Mononuclear cell (primary cell): ENCODE measurements at regions not wholly inside any gene's neighbourhood (a gene's known extent, or its start where the extent isn't known, plus 50 kb on each side); places are given as distances from the start of the nearest gene placed in this dataset.

Experiments
- H3K27me3 ChIP-seq: 2 replicates; pipeline ENCODE4 v1.6.0; 2011; ENCODE audit warnings: low read length, control low read depth; ENCODE audit not compliant: insufficient read depth
- H3K4me1 ChIP-seq: 2 replicates; pipeline ENCODE4 v1.5.1; 2011; ENCODE audit warnings: mild to moderate bottlenecking, low read length, control low read depth; ENCODE audit not compliant: insufficient read depth
- H3K4me3 ChIP-seq: 2 replicates; pipeline ENCODE4 v1.5.1; 2011; ENCODE audit warnings: mild to moderate bottlenecking, low read length, moderate library complexity
- H3K9me3 ChIP-seq: 2 replicates; pipeline ENCODE4 v1.5.1; 2011; ENCODE audit warnings: low read depth, mild to moderate bottlenecking, control low read depth, low read length

DNA sequence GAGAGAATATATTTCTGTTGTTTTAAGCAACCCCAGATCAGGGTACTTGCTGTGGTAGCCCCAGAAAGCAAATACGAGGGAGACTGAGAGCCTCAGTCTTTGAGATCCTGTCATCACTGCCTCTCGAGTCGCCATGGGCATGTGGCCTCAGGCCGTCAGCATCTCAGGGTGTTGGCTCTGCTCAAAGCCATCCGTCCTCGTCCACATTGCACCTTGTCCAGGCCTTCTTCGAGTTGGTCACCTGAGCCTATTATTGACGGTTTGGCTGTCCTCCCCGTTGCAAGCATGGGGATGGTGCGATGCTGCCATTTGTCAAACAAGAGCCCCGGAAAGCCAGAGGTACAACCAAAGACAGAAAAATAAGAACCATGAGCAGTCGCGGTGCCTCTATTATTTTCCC is 136.9 kb downstream of the IRF8 start:
- no peaks in the 10 kb centered on the region for H3K9me3 ChIP-seq
- H3K27me3 ChIP-seq = no peaks in the 10 kb centered on the region
- no peaks in the 10 kb centered on the region for H3K4me1 ChIP-seq
- H3K4me3 ChIP-seq = no peak overlapping the region

GRCh38 chr16:86037999-86038925 is 139.3 kb downstream of the IRF8 start:
- no peaks in the 10 kb centered on the region for H3K4me1 ChIP-seq

DNA sequence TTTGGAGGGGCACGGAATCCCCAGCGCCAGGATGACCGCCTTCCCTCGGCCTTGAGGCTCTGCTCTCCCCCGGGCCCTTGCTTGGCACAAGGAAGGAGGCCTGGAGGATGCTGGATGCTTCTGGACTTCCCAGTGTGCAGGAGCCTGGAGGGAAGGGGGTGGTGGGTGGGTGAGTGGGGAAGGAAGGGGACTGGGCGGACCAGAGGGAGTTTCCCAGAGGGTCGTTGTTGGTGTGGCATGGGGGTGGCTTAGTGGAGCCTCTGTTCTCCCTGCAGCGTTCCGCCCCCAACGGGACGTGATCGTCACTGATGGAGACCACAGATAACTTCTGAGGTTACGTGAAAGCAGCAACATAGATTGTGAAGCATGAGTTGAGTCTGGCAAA is 140.0 kb downstream of the IRF8 start:
- Histone ChIP-seq H3K4me1 (no peaks in the 10 kb centered on the region), H3K27me3 (no peaks in the 10 kb centered on the region), H3K9me3 (no peaks in the 10 kb centered on the region), H3K4me3 (no peak overlapping the region)

More at GRCh38 chr16:86037999-86038925, 139.3 kb downstream of the IRF8 start:
- no peaks in the 10 kb centered on the region for H3K27me3 ChIP-seq
- H3K9me3 ChIP-seq = no peaks in the 10 kb centered on the region
- no peak overlapping the region for H3K4me3 ChIP-seq

- H3K9me3 ChIP-seq = no peaks in the 10 kb centered on the region
- no peaks in the 10 kb centered on the region for H3K27me3 ChIP-seq
- H3K4me3 ChIP-seq = no peak overlapping the region
- peaks cover 3% of the 10 kb centered on the region for H3K4me1 ChIP-seq
Measured at GRCh38 chr16:86039606-86040005, 140.6 kb downstream of the IRF8 start.

GRCh38 chr16:86040496-86040895 is 141.5 kb downstream of the IRF8 start:
- Histone ChIP-seq H3K27me3 (no peaks in the 10 kb centered on the region), H3K4me3 (no peak overlapping the region), H3K4me1 (peaks cover 10% of the 10 kb centered on the region), H3K9me3 (no peaks in the 10 kb centered on the region)

- no peak overlapping the region for H3K4me3 ChIP-seq
- H3K9me3 ChIP-seq = no peaks in the 10 kb centered on the region
- peaks cover 10% of the 10 kb centered on the region for H3K4me1 ChIP-seq
- H3K27me3 ChIP-seq = no peaks in the 10 kb centered on the region
Measured at GRCh38 chr16:86041215-86041614, 142.3 kb downstream of the IRF8 start.

GRCh38 chr16:86041807-86042206 is 142.8 kb downstream of the IRF8 start:
- peaks cover 10% of the 10 kb centered on the region for H3K4me1 ChIP-seq
- no peaks in the 10 kb centered on the region for H3K9me3 ChIP-seq
- H3K27me3 ChIP-seq = no peaks in the 10 kb centered on the region
- no peak overlapping the region for H3K4me3 ChIP-seq

GRCh38 chr16:86042393-86042792 is 143.4 kb downstream of the IRF8 start:
- no peaks in the 10 kb centered on the region for H3K27me3 ChIP-seq
- no peak overlapping the region for H3K4me3 ChIP-seq
- H3K9me3 ChIP-seq = no peaks in the 10 kb centered on the region
- H3K4me1 ChIP-seq = peaks cover 10% of the 10 kb centered on the region

DNA sequence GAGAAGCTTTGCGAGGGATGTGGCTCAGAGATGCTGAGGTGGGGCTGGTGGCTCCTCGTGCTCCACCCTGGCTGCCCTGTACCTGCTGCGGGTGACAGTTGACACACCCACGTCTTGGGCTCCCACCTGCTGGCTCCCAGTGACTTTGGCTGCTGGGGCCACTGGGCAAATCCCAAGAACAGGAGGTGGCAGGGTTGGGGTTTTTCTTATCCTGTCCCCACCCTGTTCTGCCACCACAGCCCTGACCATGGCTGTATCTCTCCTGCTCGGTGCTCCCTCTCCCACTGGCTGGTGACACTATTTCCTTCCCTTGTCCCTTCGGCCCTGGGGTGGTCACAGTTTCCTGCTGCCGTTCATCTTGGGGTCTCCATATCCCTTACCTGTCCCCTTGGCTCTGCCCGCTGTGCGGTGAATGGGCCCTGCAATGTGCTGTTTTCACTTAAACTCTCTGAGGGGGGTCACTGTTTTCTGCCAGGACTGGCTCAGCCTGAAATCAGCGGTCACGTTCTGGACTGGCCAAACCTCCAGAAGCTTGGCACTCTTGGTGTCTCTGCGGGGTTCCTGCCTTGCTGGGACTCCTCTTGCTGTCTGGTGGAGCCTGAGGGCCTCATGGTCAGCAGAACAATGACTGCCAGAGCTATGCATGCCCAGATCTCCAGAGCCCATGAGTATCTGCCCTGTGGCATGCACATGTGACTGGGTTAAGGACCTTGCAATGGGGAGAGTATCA is 144.2 kb downstream of the IRF8 start:
- Histone ChIP-seq H3K4me3 (no peak overlapping the region), H3K27me3 (no peaks in the 10 kb centered on the region), H3K9me3 (no peaks in the 10 kb centered on the region), H3K4me1 (peaks cover 10% of the 10 kb centered on the region)

- Histone ChIP-seq H3K4me3 (no peak overlapping the region), H3K27me3 (no peaks in the 10 kb centered on the region), H3K4me1 (peaks cover 10% of the 10 kb centered on the region), H3K9me3 (no peaks in the 10 kb centered on the region)
Measured at GRCh38 chr16:86044241-86044671, 145.3 kb downstream of the IRF8 start.

- no peak overlapping the region for H3K4me3 ChIP-seq
- peaks cover 10% of the 10 kb centered on the region for H3K4me1 ChIP-seq
- no peaks in the 10 kb centered on the region for H3K9me3 ChIP-seq
- no peaks in the 10 kb centered on the region for H3K27me3 ChIP-seq
Measured at GRCh38 chr16:86044881-86045590, 146.1 kb downstream of the IRF8 start.

DNA sequence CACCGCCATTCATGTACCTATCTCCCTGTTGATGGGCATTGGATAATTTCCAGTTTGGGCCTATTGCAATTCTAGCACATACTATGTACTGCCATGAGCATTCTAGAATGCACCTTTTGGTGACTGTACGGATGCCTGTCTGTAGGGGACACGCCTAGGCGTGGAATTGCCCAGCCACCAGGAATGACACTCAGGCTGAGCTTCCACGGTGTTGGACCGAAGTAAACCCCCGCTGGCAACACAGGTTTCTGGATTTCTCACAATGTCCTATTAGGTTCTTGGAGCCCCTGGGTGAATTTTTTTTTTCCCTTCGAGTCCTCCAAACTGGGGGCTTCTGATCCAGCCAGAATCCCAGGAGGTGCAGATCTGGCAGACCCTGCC is 146.6 kb downstream of the IRF8 start:
- no peaks in the 10 kb centered on the region for H3K27me3 ChIP-seq
- no peaks in the 10 kb centered on the region for H3K9me3 ChIP-seq
- peaks cover 10% of the 10 kb centered on the region for H3K4me1 ChIP-seq
- no peak overlapping the region for H3K4me3 ChIP-seq

DNA sequence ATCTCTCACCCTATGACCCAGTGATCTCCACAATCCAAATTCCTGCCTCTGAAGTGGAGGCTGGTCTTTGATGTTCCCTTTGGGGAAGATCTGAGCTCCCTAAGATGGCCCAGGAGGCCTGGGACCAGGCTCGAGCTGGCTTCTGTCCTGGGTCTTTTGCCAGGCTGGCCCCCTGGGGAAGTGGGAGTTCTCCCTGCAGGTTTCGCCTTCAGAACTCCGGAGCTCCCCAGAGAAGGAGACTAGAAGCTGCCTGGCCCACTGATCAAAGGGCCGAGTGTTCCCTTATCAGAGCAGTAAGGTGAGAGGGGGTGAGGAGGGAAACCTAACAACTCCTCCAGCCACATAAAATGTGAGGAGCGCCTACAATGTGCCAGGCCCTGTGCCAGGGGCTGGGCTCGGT is 147.1 kb downstream of the IRF8 start:
- H3K27me3 ChIP-seq = no peaks in the 10 kb centered on the region
- H3K4me3 ChIP-seq = no peak overlapping the region
- H3K9me3 ChIP-seq = no peaks in the 10 kb centered on the region
- peaks cover 10% of the 10 kb centered on the region for H3K4me1 ChIP-seq

DNA sequence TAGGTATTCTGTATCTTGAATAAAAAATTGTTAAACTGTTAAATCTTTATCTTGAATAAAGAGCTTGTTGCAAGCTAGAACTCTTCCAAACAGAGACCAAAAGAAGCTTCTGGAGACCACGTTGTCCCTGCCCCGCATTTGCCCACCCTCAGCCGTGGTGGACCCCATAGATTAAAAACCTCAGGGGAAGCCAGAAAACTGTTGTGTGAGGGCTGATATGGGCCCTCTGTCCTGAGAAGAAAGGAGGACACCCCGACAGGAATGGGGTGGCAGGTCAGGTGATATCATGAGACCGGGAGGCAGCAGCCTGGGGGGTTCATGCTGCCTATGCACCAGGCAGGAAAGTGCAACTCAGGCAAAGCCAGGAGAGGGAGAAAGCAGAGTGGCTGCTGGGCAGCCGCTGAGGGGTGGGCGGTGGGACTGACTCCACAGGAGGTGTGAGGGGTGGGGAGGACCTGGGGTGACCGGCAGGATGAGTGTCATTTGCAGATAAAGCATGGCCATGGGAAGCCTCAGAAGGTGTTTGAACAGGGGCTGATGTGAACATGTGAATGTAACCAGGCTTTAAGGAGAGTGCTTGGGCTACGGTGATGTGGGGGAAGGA is 147.8 kb downstream of the IRF8 start:
- Histone ChIP-seq H3K4me3 (no peak overlapping the region), H3K27me3 (no peaks in the 10 kb centered on the region), H3K4me1 (peaks cover 10% of the 10 kb centered on the region), H3K9me3 (no peaks in the 10 kb centered on the region)

- no peaks in the 10 kb centered on the region for H3K27me3 ChIP-seq
Measured at GRCh38 chr16:86048221-86048620, 149.3 kb downstream of the IRF8 start.

More at GRCh38 chr16:86048221-86048620, 149.3 kb downstream of the IRF8 start:
- Histone ChIP-seq H3K9me3 (no peaks in the 10 kb centered on the region), H3K4me3 (no peak overlapping the region), H3K4me1 (peaks cover 10% of the 10 kb centered on the region)
